ENCODE measurements at regions not wholly inside any gene's neighbourhood (a gene's known extent, or its start where the extent isn't known, plus 50 kb on each side); places are given as distances from the start of the nearest gene placed in this dataset.

DNA sequence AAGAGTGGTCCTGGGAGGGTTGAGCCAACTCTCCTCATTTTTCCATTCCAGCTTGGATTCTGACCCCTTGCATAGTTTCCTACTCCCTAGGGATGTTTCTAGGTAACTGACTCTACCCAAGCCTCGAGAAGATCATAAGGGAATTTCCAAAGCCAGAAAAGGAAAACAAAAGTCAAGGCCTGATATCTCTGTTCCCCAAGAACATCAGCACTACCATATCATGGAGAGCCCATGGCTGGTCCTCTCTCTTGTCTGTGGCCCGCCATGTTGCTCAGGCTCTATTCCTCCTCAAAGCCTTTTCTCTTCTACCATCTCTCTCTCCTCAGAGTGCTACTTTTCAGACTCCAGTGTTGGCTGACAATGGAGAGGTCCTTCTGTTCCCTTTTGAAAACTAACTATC, 99.6 kb upstream of the KLF7 start:
- H3K27ac ChIP-seq = no peak overlapping the region
- in situ Hi-C loops (cut with MboI) = no loop called here
- no peak overlapping the region for H3K4me3 ChIP-seq
- H3K36me3 ChIP-seq (ENCODE audit: low read depth) = no peaks in the 10 kb centered on the region
- 85 to 88% methylated on average over 2 of the region's 2 CpGs for WGBS, 2 experiments (ENCODE audit: low coverage in 1 of 2, low lambda C conversion rate in 2 of 2, missing lambda C conversion rate in 2 of 2)
- no peak overlapping the region for H2AFZ ChIP-seq
- no peaks in the 10 kb centered on the region; the same call in 1 of the 2 replicates for H3K9me2 ChIP-seq (ENCODE audit: insufficient read depth)
- H3K4me2 ChIP-seq (ENCODE audit: unreplicated experiment) = no peak overlapping the region
- no peak overlapping the region for H3K9ac ChIP-seq
- H4K20me1 ChIP-seq (ENCODE audit: insufficient read depth) = no peaks in the 10 kb centered on the region
- H3K4me1 ChIP-seq (ENCODE audit: insufficient read depth) = peaks cover 4% of the 10 kb centered on the region; the same call in 1 of the 2 replicates
- H3K27me3 ChIP-seq (replicated peaks; ENCODE audit: insufficient read depth) = no peaks in the 10 kb centered on the region
- DNase-seq = no peak
- H3F3A ChIP-seq (ENCODE audit: insufficient read depth) = no peaks in the 10 kb centered on the region
- TF ChIP-seq EZH2phosphoT487 (IDR thresholded peaks at IDR 0.05; ENCODE audit: insufficient read depth, low read depth) = no peak
- no peaks in the 10 kb centered on the region for H3K9me3 ChIP-seq (ENCODE audit: low read depth)
- H3K79me2 ChIP-seq (ENCODE audit: insufficient read depth) = no peaks in the 10 kb centered on the region

DNA sequence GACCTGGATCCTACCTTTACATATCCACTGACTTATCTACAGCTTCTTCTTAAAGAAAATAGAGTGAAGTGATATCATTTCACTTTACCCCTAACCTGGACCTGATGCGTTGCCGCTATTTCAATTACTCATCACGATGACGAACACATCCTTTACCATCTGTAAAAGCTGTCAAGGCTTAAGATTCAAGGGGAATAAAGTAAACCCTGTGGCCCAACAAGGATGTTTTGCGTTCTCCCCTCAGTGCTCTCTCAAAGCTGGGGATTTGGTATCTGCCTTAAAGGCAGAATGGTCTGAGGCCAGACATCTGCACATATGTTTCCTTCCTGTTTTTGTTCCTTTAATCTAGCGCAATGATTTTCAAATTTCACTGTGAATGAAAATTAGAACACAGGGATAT, 100.1 kb upstream of the KLF7 start:
- Histone ChIP-seq H3K4me2 (ENCODE audit: unreplicated experiment) (no peak overlapping the region), H3K79me2 (ENCODE audit: insufficient read depth) (no peaks in the 10 kb centered on the region), H3K9ac (no peak overlapping the region), H3F3A (ENCODE audit: insufficient read depth) (no peaks in the 10 kb centered on the region), H3K4me3 (no peak overlapping the region), H3K27ac (no peak overlapping the region), H4K20me1 (ENCODE audit: insufficient read depth) (no peaks in the 10 kb centered on the region), H3K9me3 (ENCODE audit: low read depth) (no peaks in the 10 kb centered on the region), H3K27me3 (replicated peaks; ENCODE audit: insufficient read depth) (no peaks in the 10 kb centered on the region), H2AFZ (0 out of 2 replicates have a peak overlapping the region, but pooled peaks have one; percentile 5), H3K9me2 (ENCODE audit: insufficient read depth) (no peaks in the 10 kb centered on the region; the same call in 1 of the 2 replicates), H3K4me1 (ENCODE audit: insufficient read depth) (no peaks in the 10 kb centered on the region), H3K36me3 (ENCODE audit: low read depth) (no peaks in the 10 kb centered on the region)
- DNase-seq = no peak
- no peak for TF ChIP-seq EZH2phosphoT487 (IDR thresholded peaks at IDR 0.05; ENCODE audit: insufficient read depth, low read depth)
- no peak for TF ChIP-seq EZH2 (IDR thresholded peaks at IDR 0.05; ENCODE audit: insufficient read depth, poor library complexity, severe bottlenecking)
- in situ Hi-C loops (cut with MboI) = no loop called here
- 90 to 93% methylated on average over 6 of the region's 6 CpGs for WGBS, 2 experiments (ENCODE audit: low coverage in 1 of 2, low lambda C conversion rate in 2 of 2, missing lambda C conversion rate in 2 of 2)

DNA sequence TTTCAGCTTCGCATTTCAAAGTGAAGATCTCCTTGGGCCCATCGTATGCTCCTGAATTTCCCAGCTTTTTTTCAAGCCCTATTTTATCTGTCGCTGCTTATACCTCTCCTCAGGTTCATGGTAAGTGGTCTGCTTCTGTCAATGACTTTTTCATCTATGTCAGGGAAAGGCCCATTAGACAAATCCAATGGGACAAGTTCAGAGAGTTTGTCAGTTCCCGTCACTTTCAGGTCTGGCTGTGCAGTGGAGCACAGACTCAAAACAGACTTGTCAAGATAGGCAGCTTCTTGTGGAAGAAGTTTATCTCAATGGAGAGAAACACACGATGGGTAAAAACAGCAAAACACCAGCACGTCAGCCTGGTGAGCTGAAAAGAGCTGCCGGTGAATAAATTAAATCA, 100.9 kb upstream of the KLF7 start:
- Histone ChIP-seq H4K20me1 (ENCODE audit: insufficient read depth) (no peaks in the 10 kb centered on the region), H3K79me2 (ENCODE audit: insufficient read depth) (no peaks in the 10 kb centered on the region), H3F3A (ENCODE audit: insufficient read depth) (no peaks in the 10 kb centered on the region), H3K9me2 (ENCODE audit: insufficient read depth) (no peaks in the 10 kb centered on the region; the same call in 1 of the 2 replicates), H3K36me3 (ENCODE audit: low read depth) (no peaks in the 10 kb centered on the region), H2AFZ (no peak overlapping the region), H3K9ac (no peak overlapping the region), H3K9me3 (ENCODE audit: low read depth) (no peaks in the 10 kb centered on the region), H3K27ac (no peak overlapping the region), H3K27me3 (replicated peaks; ENCODE audit: insufficient read depth) (no peaks in the 10 kb centered on the region), H3K4me1 (ENCODE audit: insufficient read depth) (no peaks in the 10 kb centered on the region), H3K4me2 (ENCODE audit: unreplicated experiment) (no peak overlapping the region), H3K4me3 (no peak overlapping the region)
- WGBS, 2 experiments (ENCODE audit: low coverage in 1 of 2, low lambda C conversion rate in 2 of 2, missing lambda C conversion rate in 2 of 2) = 97% methylated on average over 7 of the region's 7 CpGs
- in situ Hi-C loops (cut with MboI) = no loop called here
- DNase-seq = no peak
- TF ChIP-seq EZH2phosphoT487 (IDR thresholded peaks at IDR 0.05; ENCODE audit: insufficient read depth, low read depth) (no peak), EZH2 (IDR thresholded peaks at IDR 0.05; ENCODE audit: insufficient read depth, poor library complexity, severe bottlenecking) (no peak)

DNA sequence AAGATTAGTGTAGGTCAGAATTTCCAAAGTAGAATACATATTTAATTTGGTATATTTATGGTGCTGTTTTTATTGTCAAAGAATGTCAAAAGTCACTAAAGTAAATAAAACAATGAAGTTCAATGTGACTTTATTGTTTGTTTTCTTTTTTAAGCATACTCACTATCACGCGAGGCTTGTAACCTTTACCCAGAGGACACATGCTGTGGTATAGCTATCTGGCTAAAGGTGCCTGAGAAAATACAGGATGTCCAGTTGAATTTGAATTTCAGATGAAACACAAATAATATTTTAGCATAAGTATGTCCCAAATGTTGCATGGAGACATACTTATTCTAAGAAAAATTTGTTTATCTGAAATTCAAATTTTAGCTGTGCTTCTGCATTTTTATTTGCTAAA, 103.3 kb upstream of the KLF7 start:
- Histone ChIP-seq H3K9me2 (ENCODE audit: insufficient read depth) (no peaks in the 10 kb centered on the region; the same call in 1 of the 2 replicates), H3K9me3 (ENCODE audit: low read depth) (no peaks in the 10 kb centered on the region), H3K79me2 (ENCODE audit: insufficient read depth) (no peaks in the 10 kb centered on the region), H3K4me1 (ENCODE audit: insufficient read depth) (no peaks in the 10 kb centered on the region), H3K4me3 (no peak overlapping the region), H3K27ac (no peak overlapping the region), H4K20me1 (ENCODE audit: insufficient read depth) (no peaks in the 10 kb centered on the region), H2AFZ (no peak overlapping the region), H3F3A (ENCODE audit: insufficient read depth) (no peaks in the 10 kb centered on the region), H3K27me3 (replicated peaks; ENCODE audit: insufficient read depth) (no peaks in the 10 kb centered on the region), H3K9ac (no peak overlapping the region), H3K4me2 (ENCODE audit: unreplicated experiment) (no peak overlapping the region), H3K36me3 (ENCODE audit: low read depth) (no peaks in the 10 kb centered on the region)
- TF ChIP-seq EZH2 (IDR thresholded peaks at IDR 0.05; ENCODE audit: insufficient read depth, poor library complexity, severe bottlenecking) (no peak), EZH2phosphoT487 (IDR thresholded peaks at IDR 0.05; ENCODE audit: insufficient read depth, low read depth) (no peak)
- DNase-seq = no peak
- WGBS, 2 experiments (ENCODE audit: low coverage in 1 of 2, low lambda C conversion rate in 2 of 2, missing lambda C conversion rate in 2 of 2) = 92 to 94% methylated on average over 2 of the region's 2 CpGs
- in situ Hi-C loops (cut with MboI) = no loop called here
